ENCODE measurements at regions not wholly inside any gene's neighbourhood (a gene's known extent, or its start where the extent isn't known, plus 50 kb on each side); places are given as distances from the start of the nearest gene placed in this dataset.

GRCh38 chr5:1942158-1942557 lies 59.4 kb upstream of the IRX4 start:
- Histone ChIP-seq H3K27me3 (no peaks in the 10 kb centered on the region), H3K27ac (no peak overlapping the region), H3K4me1 (ENCODE audit: insufficient read depth) (no peaks in the 10 kb centered on the region), H3K4me3 (no peak overlapping the region), H3K9me3 (no peaks in the 10 kb centered on the region), H3K36me3 (no peaks in the 10 kb centered on the region)
- DNase-seq = no peak
- WGBS, 3 donors = 93 to 99% (median 97%) methylated on average over 1 of the region's 1 CpG
- no peak for TF ChIP-seq EP300 (IDR thresholded peaks at IDR 0.05)
- no peak for TF ChIP-seq POLR2A (IDR thresholded peaks at IDR 0.05)
- TF ChIP-seq CTCF (IDR thresholded peaks at IDR 0.05) = no peak
- intact Hi-C loops (cut with DNase I) = no loop called here

- TF ChIP-seq EP300 (IDR thresholded peaks at IDR 0.05) = no peak
- TF ChIP-seq POLR2A (IDR thresholded peaks at IDR 0.05) = no peak
- no peak for TF ChIP-seq CTCF (IDR thresholded peaks at IDR 0.05)
- H3K36me3 ChIP-seq = no peaks in the 10 kb centered on the region
- intact Hi-C loops (cut with DNase I) = no loop called here
- H3K9me3 ChIP-seq = no peaks in the 10 kb centered on the region
- no peaks in the 10 kb centered on the region for H3K27me3 ChIP-seq
- no peak for DNase-seq
- H3K4me3 ChIP-seq = no peak overlapping the region
- no peaks in the 10 kb centered on the region for H3K4me1 ChIP-seq (ENCODE audit: insufficient read depth)
- H3K27ac ChIP-seq = no peak overlapping the region
- WGBS, 3 donors = 77 to 83% (median 79%) methylated on average over 6 of the region's 6 CpGs
These were observed 56.5 kb upstream of the IRX4 start for GRCh38 chr5:1939256-1939655.

GRCh38 chr5:1938310-1939000 lies 55.7 kb upstream of the IRX4 start:
- Histone ChIP-seq H3K27ac (no peak overlapping the region), H3K9me3 (no peaks in the 10 kb centered on the region), H3K4me3 (no peak overlapping the region), H3K27me3 (no peaks in the 10 kb centered on the region), H3K4me1 (ENCODE audit: insufficient read depth) (no peaks in the 10 kb centered on the region), H3K36me3 (no peaks in the 10 kb centered on the region)
- no peak for DNase-seq
- TF ChIP-seq CTCF (IDR thresholded peaks at IDR 0.05) (no peak), POLR2A (IDR thresholded peaks at IDR 0.05) (no peak), EP300 (IDR thresholded peaks at IDR 0.05) (no peak)
- intact Hi-C loops (cut with DNase I) = no loop called here
- WGBS, 3 donors = 85 to 86% (median 85%) methylated on average over 16 to 17 of the region's 17 CpGs

GRCh38 chr5:1937590-1937989 lies 54.9 kb upstream of the IRX4 start:
- 88 to 91% (median 89%) methylated on average over 12 of the region's 12 CpGs for WGBS, 3 donors
- no peaks in the 10 kb centered on the region for H3K36me3 ChIP-seq
- intact Hi-C loops (cut with DNase I) = no loop called here

More at GRCh38 chr5:1937590-1937989, 54.9 kb upstream of the IRX4 start:
- no peaks in the 10 kb centered on the region for H3K9me3 ChIP-seq
- H3K4me3 ChIP-seq = no peak overlapping the region
- no peak overlapping the region for H3K27ac ChIP-seq
- TF ChIP-seq EP300 (IDR thresholded peaks at IDR 0.05) (no peak), CTCF (IDR thresholded peaks at IDR 0.05) (no peak), POLR2A (IDR thresholded peaks at IDR 0.05) (no peak)
- H3K4me1 ChIP-seq (ENCODE audit: insufficient read depth) = no peaks in the 10 kb centered on the region
- H3K27me3 ChIP-seq = no peaks in the 10 kb centered on the region
- no peak for DNase-seq

Data from ovary (tissue), 7 donors.